Right lobe of liver (tissue), 6 donors: ENCODE measurements at regions not wholly inside any gene's neighbourhood (a gene's known extent, or its start where the extent isn't known, plus 50 kb on each side); places are given as distances from the start of the nearest gene placed in this dataset.

ENCODE experiments used
- ATAC-seq, 4 donors: fragments of 200-7000 bp; cut with Tn5 transposase; one replicate each; pipeline ENCODE4 v1.9.1; 2020; ENCODE audit warnings: mild to moderate bottlenecking in 4 of 4, moderate library complexity in 4 of 4
- DNase-seq, 3 donors: peaks; one replicate each; pipeline ENCODE4 v3.0.0-alpha.2; 2020
- H3K27ac ChIP-seq, 3 donors: fragments of 200-600 bp; one replicate each; pipeline ENCODE4 v1.8.0; 2022
- H3K27me3 ChIP-seq, 2 donors: fragments of 200-600 bp; one replicate each; pipeline ENCODE4 v1.8.0; 2022
- H3K36me3 ChIP-seq, 4 donors: fragments of 200-600 bp; sonication (generic) in 1 of 4; one replicate each; pipeline versions ENCODE4 v1.5.1 to v1.8.0; 2017 to 2022; ENCODE audit warnings: control low read depth in 1 of 4
- H3K4me1 ChIP-seq, 4 donors: fragments of 200-600 bp; sonication (generic) in 1 of 4; one replicate each; pipeline versions ENCODE4 v1.5.1 to v1.8.0; 2017 to 2022; ENCODE audit warnings: control low read depth in 1 of 4
- H3K4me3 ChIP-seq, 3 donors: fragments of 200-600 bp; one replicate each; pipeline ENCODE4 v1.8.0; 2022
- H3K9me3 ChIP-seq, 4 donors: fragments of 200-600 bp; sonication (generic) in 1 of 4; one replicate each; pipeline versions ENCODE4 v1.5.1 to v1.8.0; 2017 to 2022; ENCODE audit warnings: control low read depth in 1 of 4
- POLR2A ChIP-seq: fragments of 450-650 bp; IDR thresholded peaks from one replicate; pipeline ENCODE4 v1.6.1; 2017; ENCODE audit warnings: antibody characterized with exemption, mild to moderate bottlenecking
- WGBS: methylation state at CpG from one replicate; pipeline ENCODE4 v1.1.6; 2018; ENCODE audit warnings: low coverage, low lambda C conversion rate; ENCODE audit not compliant: insufficient coverage; ENCODE audit errors: missing lambda C conversion rate; 5-methylcytosine and 5-hydroxymethylcytosine counted together
- intact Hi-C, 2 donors: fragments of 100-400 bp; cut with DNase I; formaldehyde crosslinking; loops; one replicate each; pipeline versions ENCODE4 v1.11.2 to v1.14.1; 2022
- TF ChIP-seq, protein P1 (sequence below), 4 donors: fragments of 200-600 bp in 3 of 4; fragments of 450-650 bp in 1 of 4; IDR thresholded peaks; one replicate each; pipeline versions ENCODE4 v1.5.1 to v1.8.0; 2016 to 2022; ENCODE audit warnings: antibody characterized with exemption in 4 of 4, mild to moderate bottlenecking in 2 of 4
- donor health status: DM: no; HTN: yes; CAD: no.
- donor health status: DM: no; HTN: no; CAD: no.
- donor health status: DM: no; HTN: no; CAD: no.
- donor health status: DM: no; HTN: yes; CAD: no.
- donor health status: DM: no; HTN: yes; CAD: no.

- WGBS = 60% methylated on average over 2 of the region's 2 CpGs
- Histone ChIP-seq H3K4me1 (no peaks in the 10 kb centered on the region), H3K4me3 (no peak overlapping the region), H3K36me3 (no peaks in the 10 kb centered on the region), H3K9me3 (no peaks in the 10 kb centered on the region), H3K27ac (no peak overlapping the region), H3K27me3 (peaks cover 0 to 8% of the 10 kb centered on the region in 2 donors)
- ATAC-seq (no peak), DNase-seq (no peak)
- intact Hi-C loops = no loop called here
- no peak for TF ChIP-seq POLR2A
- TF ChIP-seq, protein P1, sequence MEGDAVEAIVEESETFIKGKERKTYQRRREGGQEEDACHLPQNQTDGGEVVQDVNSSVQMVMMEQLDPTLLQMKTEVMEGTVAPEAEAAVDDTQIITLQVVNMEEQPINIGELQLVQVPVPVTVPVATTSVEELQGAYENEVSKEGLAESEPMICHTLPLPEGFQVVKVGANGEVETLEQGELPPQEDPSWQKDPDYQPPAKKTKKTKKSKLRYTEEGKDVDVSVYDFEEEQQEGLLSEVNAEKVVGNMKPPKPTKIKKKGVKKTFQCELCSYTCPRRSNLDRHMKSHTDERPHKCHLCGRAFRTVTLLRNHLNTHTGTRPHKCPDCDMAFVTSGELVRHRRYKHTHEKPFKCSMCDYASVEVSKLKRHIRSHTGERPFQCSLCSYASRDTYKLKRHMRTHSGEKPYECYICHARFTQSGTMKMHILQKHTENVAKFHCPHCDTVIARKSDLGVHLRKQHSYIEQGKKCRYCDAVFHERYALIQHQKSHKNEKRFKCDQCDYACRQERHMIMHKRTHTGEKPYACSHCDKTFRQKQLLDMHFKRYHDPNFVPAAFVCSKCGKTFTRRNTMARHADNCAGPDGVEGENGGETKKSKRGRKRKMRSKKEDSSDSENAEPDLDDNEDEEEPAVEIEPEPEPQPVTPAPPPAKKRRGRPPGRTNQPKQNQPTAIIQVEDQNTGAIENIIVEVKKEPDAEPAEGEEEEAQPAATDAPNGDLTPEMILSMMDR (IDR thresholded peaks at IDR 0.05) = no peak
These were observed 918.3 kb downstream of the EPHA4 start for GRCh38 chr2:220653776-220654175.

GRCh38 chr2:220654322-220654721 lies 917.8 kb downstream of the EPHA4 start:
- Histone ChIP-seq H3K4me1 (no peaks in the 10 kb centered on the region), H3K27me3 (peaks cover 0 to 8% of the 10 kb centered on the region in 2 donors), H3K36me3 (no peaks in the 10 kb centered on the region), H3K27ac (no peak overlapping the region), H3K9me3 (no peaks in the 10 kb centered on the region), H3K4me3 (no peak overlapping the region)
- WGBS = 49% methylated on average over 3 of the region's 3 CpGs
- TF ChIP-seq, protein P1 (IDR thresholded peaks at IDR 0.05) = no peak
- TF ChIP-seq POLR2A = no peak
- no peak for ATAC-seq
- no peak for DNase-seq
- intact Hi-C loops = no loop called here

DNA sequence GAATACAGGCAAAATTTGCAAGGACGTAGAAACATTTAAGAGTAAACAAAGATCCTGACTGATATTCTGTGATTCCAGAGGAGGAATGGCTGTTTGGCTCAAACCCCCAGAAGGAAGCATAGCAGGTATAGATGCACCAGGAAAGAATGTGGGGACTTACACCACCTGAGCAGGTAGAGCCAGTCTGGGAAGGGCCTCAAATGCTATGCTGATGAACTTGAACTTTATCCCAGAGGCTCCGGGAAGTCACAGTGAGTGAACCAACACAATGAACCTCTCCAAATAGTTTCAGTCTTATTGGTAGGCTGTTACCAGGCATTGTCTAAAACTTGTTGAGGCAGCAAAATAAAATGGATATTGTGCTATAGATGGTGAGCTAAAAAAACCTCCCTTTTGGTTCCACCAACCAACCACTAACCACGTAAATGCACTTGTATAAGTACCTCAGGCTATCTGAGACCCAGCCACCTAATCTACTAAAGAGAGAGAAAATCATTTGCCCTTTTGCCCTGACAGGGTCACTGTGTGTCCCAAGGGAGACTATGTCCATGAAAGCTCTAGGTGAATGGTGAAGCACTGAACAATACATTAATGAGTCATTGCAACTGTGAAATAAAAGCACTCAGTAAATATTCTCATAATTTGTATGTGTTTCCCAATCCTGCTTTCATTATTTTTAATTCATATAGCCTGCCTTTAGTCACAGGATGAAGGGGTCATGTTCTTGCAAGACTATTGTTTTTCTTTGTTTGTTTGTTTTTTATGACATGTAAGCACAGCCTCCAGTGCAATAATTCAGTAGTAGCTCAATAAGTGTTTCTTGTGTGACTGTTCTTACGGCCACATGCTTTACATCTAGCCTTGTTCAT lies 911.6 kb downstream of the EPHA4 start:
- H3K4me1 ChIP-seq = no peaks in the 10 kb centered on the region
- no peaks in the 10 kb centered on the region for H3K27me3 ChIP-seq
- intact Hi-C loops = no loop called here
- no peak overlapping the region for H3K4me3 ChIP-seq
- 51% methylated on average over 4 of the region's 4 CpGs for WGBS
- TF ChIP-seq POLR2A = no peak
- TF ChIP-seq, protein P1 (IDR thresholded peaks at IDR 0.05) = no peak
- DNase-seq (no peak), ATAC-seq (no peak)
- H3K27ac ChIP-seq = no peak overlapping the region
- no peaks in the 10 kb centered on the region for H3K36me3 ChIP-seq
- no peaks in the 10 kb centered on the region for H3K9me3 ChIP-seq

- H3K27ac ChIP-seq = no peak overlapping the region
- H3K4me1 ChIP-seq = no peaks in the 10 kb centered on the region
- intact Hi-C loops = no loop called here
- ATAC-seq (no peak), DNase-seq (no peak)
- H3K4me3 ChIP-seq = no peak overlapping the region
- no peaks in the 10 kb centered on the region for H3K9me3 ChIP-seq
- WGBS = 60% methylated on average over 2 of the region's 3 CpGs
- no peak for TF ChIP-seq POLR2A
- TF ChIP-seq, protein P1 (IDR thresholded peaks at IDR 0.05) = no peak
- no peaks in the 10 kb centered on the region for H3K36me3 ChIP-seq
- H3K27me3 ChIP-seq = no peaks in the 10 kb centered on the region
These were observed 909.7 kb downstream of the EPHA4 start for GRCh38 chr2:220662431-220662830.
